NCI-H146 (cell line): ENCODE measurements at regions not wholly inside any gene's neighbourhood (a gene's known extent, or its start where the extent isn't known, plus 50 kb on each side); places are given as distances from the start of the nearest gene placed in this dataset.
"Not testable (repeated sequence)": the region's sequence is repeated elsewhere in the genome, so short reads cannot be mapped to it uniquely, and the experiment has no call there.

ENCODE experiments used
- DNase-seq: peaks from one replicate; lab custom pipeline; 2025; lab: John Stamatoyannopoulos, UW

DNA sequence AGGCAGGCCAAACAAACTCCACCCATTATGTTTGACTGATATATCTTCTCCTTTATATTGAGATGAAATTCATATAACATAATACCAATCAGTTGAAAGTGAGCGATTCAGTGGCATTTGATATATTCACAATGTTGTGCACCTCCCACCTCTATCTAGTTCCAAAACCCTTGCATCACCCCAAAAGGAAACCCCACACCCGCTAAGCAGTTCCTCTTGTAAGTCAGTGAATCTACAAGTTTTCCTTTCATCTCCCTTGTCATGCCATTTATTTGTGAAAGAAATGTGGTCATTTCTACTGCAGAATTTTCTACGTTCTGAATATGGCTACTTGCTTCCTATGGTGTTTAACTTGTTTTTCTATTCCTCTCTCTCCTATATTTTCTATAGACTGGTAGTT is 99.4 kb upstream of the PTPN3 start:
- no peak for DNase-seq

DNA sequence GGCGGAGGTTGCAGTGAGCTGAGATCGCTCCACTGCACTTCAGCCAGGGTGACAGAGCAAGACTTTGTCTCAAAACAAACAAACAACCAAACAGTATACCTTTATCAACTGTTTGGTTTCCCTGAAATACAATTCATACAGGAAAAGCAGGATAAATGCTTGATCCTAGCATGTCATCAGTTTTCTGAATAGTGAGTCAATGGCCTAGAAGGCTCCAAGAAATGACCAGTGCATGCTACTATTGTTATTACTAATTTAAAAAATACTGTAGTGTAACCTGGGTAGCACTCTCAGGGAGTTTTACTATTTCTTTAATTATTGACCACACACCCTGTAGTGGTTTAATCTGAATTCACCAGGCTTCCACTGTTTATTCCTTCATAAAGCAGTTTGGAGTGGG is 101.0 kb upstream of the PTPN3 start:
- DNase-seq = no peak

DNA sequence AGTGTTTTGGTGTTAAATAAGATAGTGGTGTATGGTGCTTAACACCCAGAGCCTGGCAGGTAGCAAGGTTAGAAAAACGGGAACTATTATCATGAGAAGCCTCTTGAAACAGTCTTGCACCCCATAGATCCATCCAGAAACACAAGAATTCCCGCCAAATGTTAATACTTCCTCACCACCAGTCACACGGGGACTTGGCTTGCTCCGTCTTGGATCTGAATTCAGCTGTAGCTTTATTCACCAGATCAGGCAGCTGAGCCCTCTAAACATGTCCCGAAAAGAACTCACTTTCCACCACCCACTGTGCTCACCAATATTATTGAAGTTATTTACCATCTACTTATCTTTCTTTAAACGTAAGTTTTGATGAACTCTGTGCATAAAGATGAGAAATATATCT is 101.6 kb upstream of the PTPN3 start:
- no peak for DNase-seq

DNA sequence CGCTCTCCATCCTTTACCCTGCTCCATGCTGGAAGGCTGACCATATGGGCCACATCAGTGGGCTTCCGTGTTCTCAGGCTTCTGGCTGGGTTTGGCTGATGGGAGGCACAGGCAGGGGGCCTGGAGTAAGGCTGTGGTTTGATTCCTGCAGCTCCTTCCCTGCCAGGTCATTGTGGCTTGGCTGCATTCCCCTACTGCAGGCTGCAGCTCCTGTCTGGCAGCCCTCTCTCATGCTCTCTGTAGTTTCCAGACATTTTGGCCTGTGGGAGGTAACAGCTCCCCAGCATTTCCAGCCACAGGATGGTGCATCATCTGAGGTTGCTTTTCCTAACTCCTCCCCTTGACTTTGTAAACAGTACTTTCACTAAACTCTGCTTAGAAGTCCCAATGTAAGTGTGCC is 102.0 kb upstream of the PTPN3 start:
- no peak for DNase-seq

DNA sequence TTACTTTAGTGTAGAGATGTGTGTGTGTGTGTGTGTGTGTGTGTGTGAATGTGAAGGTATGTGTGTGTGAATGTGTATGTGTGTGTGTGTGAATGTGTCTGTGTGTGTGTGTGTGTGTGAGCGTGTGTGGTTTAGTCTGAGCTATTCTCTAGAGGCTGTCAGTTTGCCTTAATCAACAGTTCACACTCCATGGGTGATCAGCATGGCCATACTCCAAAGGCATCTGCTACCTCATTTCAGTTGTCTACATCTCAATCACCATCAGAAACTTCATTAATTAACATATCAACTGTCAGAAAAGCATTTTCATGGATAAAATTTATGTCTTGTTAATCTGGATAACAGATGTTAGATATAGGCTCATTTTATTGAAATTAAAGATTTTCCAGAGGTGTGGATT is 103.1 kb upstream of the PTPN3 start:
- DNase-seq = no peak

DNA sequence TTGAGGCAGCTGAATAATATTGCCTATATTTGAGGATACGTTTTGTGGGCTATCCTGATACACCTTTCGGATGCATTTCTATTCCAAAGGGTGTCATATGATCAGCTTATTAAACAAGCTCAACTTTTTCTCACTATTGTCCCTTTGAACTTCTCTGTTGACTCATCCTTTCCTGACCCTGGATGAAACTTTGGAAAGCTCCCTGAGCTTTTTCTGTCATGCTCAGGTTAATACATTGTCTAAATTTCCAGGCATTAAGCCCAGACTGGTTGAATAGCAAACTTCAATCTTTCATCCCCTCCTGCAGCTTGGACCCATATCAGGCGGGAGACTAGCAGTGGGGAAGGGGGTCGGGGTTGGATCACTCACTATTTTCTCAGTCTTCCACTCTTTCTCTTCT is 104.9 kb upstream of the PTPN3 start:
- DNase-seq = no peak

DNA sequence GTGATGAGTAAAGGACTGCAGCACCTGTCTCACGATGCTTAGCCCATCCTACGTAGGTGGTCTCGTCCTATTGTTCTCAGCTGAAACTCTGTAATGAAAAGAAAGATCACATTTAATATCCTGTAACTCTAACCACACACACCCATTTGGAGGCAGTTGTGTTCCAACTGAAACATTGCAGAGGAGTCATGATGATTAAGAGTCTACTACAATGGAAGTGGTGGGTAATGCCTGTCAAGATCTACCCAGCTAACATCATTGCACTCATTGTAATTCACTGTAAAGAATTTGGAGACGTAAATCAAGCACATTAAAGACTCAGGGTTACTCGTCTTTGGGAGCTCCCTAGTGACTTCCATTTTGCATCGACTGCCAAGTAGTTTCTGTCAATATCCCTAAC is 106.0 kb upstream of the PTPN3 start:
- DNase-seq = no peak

DNA sequence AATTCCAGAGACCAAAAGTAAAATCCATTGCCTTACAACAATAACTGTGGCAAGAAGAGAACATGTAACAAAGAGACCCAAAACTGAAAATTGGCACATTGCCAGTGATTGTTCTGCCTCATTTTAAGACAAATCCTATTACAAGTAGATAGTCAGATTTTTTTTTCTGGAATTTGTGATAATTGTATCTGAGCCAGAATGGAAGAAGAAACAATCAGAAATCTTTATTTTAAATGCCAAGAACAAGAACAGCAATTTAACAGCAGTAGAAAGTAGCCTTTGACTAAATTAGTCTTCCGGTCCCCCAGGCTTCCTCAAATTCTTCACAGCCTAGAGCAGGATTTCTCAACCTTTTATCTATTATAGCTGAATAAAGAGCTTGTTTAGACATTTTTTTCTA is 106.7 kb upstream of the PTPN3 start:
- no peak for DNase-seq

DNA sequence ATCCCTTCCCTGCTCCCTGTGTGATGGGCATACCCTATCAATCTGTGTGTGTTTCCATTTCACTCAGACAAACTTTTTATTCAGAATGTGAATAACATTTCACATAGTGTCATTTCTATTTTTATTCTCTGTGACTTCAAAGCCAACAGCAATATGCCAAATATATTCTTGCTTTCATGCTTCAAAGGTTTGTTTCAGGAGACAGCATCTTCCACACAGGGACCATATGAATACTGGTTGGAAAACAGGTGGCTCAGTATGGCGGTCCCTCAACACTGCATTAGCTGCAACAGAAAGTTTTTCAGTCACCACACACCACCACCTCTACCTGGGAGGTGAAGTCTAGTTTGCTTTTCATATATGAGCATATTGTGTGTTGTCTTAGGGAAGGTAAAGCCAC is 111.0 kb upstream of the PTPN3 start:
- no peak for DNase-seq

DNA sequence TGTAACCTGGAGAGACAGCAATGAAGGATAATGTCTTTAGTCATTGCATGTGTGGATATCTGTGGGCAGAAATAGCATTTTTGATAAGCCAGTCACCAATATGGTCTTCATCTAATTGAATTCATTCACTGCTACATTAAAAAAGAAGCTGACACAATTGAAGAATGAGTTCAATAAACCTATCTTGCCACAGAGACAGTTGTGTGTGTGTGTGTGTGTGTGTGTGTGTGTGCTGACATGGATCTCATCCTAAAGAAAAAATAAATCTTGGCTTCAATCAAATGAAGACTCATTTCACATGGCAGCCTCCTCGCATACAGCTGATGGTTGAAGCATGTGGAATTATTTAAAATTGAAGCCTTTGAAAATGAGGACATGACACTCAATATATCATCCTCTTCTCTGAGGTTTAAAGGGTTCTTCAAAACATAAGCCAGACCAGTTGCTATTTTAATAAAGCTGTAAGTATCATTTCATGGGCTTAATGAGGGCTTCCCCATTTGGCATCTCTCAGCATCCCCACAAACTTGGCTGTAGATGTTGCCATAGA is 118.5 kb upstream of the PTPN3 start:
- no peak for DNase-seq

DNA sequence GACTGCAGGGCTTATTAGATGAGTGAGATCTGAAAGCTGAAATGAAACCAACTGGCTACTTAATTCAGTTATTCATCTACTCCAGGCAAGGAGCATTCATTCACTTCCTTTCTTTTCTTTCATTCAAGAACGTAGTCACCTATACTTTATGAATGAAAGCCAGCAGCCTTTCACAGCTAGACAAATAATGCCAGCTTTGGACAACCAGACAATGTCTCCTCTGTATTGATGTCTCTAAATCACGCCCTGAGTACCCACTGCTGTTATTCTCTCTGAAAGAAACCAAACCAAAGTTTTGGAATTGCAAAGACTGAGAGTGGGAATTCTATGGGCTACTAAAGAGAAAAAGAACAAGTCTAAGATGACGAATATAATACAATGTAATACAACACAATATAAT is 121.2 kb upstream of the PTPN3 start:
- no peak for DNase-seq

DNA sequence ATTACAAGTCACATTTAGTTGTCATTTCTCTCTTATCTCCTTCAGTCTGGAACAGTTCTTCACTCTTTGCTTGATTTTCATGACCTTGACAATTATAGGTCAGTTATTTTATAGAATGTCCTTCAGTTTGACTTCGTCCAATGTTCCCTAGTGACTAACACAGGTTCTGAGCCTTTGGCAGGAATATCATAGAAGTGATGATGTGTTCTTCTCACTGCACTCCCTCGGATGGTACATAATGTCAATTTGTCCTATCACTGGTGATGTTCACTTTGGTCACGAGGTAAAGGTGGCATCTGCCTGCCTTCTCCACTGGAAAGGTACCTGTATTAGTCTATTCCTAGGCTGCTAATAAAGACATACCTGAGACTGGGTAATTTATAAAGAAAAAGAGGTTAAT is 126.0 kb upstream of the PTPN3 start:
- no peak for DNase-seq

DNA sequence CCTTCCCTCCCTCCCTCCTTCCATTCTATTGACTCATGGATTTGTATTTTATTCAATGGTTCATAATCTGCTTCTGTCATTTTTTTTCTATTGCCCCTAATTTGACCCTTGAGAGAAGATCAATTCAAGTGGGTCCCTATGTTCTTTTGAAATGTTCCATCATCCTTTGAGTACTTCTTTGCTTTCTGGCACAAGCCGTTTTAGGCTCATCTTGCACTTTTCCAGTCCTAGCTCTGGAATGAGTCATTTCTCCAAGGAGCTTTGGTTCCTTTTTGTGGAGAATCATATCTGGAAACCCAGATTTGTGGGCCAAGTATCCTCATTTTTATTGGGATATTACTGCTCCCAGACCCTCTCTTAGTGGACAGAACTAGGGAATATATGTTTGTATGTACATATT is 126.8 kb upstream of the PTPN3 start:
- no peak for DNase-seq

DNA sequence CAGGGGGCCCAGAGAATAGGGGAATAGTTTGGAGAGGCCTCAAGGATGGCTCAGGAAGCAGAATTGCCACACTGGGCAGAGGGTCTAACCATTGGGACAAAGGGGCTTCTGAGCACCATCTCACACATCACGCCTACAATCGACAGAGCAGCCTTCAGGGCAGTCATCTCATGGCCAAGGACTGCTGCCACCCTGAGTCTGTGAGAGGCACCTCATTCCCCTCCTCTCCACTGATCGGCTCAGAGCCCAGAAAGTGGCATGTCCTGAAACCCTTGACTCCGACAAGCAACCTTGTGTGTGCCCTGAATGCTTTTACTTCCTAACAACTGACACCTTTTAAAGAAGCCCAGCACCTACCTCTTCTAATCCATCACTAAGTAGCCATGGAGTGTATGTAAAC is 128.9 kb upstream of the PTPN3 start:
- DNase-seq = no peak

DNA sequence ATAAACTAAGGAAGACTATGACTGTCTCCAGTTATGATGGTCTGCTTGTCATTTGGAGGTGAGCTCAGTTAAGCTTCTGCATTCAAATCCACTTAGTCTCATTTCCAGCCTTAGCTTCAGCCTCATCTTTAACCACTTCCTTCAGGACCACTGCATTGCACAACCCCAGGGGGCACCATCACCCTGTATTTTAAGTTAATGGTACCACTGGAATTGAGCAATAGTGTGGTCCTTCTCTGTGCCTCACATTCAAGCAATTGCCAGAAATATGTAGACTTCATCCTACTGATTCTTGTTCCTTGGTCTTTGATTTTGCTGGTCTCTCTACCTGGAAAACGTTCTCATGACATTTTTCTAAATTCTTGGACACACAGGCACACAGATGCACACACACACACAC is 131.5 kb upstream of the PTPN3 start:
- no peak for DNase-seq

DNA sequence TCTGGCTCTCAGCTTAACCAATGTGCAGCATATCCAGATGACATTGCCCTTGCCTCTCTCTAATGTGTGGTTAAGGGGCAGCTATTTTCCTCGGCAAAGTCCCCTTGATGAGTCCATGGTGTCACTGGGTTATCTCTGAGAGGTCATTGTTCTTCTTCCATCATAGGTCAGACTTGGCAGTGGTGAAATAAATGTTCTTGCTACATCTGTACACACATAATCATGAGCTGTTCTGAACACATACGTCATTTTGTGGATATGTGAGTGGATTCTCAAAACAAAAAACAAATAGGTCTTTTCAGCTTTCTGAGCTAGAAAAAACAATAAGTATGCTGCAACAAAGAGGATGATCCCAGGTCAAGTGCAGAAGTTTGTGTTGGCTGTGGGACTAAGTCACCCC is 134.7 kb upstream of the PTPN3 start:
- no peak for DNase-seq

DNA sequence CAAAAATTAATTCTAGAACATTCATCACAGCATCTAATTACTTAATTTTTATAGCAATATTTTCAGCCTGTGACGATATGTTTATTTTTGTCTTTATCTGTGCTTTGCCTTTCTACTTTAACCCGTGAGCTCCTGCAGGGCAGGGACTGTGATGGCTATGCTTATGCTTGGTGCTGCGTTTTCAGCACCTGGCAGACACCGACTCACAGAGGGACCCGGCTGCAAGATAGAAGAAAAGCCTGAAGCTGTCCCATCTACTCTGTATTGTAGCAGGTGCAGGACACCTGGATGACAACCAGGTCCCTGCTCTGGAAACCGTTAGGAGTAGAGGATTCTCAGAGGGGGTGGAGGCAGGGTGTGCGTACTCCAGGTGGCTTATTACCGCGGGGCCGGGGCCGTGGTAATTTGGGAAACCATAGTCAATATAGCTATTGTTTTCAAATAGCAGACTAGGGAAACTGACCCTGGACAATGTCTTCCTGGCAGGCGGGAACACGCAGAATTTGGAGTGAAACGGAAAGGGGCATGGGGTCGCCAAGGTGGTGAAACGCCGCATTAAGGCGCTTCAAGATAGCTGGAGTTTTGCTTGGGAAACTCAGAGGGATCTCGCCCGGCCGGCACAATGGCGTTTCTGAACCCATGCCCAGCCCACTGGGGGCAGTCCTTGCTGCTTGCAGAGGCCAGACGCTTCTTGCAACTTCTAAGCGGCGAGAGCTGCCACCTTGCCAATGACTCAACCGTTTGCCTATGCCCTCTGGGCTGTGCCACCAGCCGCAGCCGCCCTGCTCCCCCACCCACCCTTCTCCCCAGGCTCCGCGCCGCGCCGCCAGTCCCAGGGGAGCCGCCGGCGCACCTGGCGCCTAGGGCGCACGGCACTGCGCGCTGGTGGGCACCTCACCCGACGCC is 140.1 kb upstream of the PALM2AKAP2 start:
- peak; percentile 5 for DNase-seq

DNA sequence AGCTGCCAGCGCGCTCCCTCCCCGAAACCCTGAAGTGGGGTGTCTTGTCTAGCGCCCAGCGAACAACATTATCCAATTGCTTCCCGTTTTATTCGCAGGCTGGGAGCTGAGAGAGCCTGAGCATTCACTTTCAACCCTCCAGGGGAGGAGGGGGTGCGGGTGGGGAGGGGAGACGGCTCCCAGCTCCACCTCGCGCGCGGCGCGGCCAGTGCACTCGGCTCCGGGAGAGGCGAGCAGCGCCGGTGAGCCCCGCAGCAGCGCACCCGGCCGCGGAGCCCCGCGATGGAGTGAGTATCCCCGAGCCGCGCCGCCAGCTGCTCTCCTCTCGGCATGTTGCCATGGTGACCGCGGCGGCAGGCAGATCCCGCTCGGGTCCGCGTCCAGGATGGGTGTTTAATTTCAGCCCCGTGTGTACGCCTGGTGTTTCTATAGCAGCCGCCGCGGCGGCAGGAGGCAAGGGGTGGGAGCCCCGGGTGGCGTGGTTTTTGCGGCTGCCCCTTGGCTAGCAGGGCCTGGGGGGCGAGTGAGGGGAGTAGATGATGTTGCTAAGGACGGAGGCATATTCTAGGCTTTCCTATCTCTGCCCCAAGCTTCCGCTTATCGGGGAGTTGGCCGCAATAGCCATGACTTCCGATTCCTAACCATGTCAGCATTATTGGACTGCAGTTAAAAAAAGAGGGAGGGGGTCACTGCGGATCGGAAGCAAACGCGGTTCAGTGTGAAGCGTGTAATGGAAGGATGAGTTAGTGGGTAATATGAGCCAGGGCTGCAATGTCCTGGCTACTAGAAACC is 139.2 kb upstream of the PALM2AKAP2 start:
- peak; percentile 48 for DNase-seq

DNA sequence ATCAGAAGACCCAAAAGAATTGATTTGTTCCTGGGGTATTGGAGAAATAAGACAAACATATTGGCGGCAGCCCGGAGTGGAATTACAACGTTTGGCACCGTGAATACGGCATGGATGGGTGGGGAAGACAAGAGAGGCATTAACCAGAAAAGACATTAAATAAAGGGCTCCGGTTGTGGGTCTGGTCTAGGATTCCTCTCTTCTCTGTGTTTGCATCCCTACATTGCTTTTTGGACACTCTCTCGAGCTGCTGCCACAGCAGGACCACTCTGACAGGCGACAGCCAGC is 138.7 kb upstream of the PALM2AKAP2 start:
- no peak for DNase-seq

DNA sequence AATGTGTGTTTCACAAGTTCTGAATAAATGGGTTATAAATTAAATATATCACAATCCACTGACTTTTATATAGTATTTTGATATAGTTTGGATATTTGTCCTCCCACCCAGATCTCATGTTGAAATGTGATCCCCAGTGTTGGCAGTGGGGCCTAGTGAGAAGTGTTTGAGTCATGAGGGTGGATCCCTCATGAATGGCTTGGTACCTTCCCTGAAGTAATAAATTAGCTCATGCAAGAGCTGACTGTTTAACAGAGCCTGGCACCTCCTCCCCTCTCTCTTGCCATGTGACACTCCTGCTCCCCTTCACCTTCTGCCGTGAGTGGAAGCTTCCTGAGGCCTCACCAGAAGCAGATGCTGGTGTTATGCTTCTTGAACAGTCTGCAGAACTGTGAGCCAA is 127.9 kb upstream of the PALM2AKAP2 start:
- no peak for DNase-seq

DNA sequence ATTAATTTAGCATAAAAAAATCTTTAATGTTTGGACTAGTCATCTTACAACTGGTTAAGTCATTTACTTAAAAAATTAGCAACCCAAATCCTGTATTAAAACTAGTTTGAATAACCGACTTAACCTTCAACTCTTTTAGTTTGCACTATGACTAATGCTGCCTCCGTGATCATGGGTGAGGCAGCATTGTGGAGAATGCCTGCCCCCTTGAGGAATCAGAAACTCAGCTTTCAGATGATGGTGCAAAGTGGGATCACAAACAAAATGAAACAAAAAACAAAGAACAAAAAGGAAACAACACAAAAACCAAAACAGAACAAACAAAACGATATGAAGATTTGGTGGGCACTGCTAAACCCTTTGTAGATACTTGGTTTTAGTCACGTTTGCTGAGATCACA is 127.0 kb upstream of the PALM2AKAP2 start:
- no peak for DNase-seq

DNA sequence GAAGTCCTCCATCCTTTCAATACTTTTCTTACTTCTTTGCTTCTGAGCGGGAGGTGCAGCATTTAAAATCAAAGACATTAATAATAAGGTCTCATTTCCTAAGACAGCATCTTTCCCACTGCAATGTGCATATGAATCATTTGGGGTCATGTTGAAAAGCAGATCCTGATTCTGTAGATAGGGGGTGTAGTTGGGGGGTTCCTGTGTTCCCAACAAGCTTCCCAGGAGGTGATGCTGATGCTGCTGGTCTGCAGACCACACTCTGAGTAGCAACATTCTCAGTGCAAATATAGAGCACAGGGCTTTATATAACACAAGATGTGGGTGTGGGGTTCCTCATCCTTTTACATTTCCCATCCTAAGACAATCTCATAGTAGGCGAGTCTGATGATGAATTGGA is 126.5 kb upstream of the PALM2AKAP2 start:
- no peak for DNase-seq

DNA sequence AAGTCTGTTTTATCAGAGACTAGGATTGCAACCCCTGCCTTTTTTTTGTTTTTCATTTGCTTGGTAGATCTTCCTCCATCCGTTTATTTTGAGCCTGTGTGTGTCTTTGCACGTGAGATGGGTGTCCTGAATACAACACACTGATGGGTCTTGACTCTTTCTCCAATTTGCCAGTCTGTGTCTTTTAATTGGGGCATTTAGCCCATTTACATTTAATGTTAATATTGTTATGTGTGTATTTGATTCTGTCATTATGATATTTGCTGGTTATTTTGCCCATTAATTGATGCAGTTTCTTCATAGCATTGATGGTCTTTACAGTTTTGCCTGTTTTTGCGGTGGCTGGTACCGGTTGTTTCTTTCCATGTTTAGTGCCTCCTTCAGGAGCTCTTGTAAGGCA is 116.0 kb upstream of the PALM2AKAP2 start:
- not testable (repeated sequence) for DNase-seq
